Caco-2 (cell line): ENCODE measurements at regions not wholly inside any gene's neighbourhood (a gene's known extent, or its start where the extent isn't known, plus 50 kb on each side); places are given as distances from the start of the nearest gene placed in this dataset.

Source experiments
- BruUV-seq: library from RNA; stranded (reverse); fragments of 400-500 nt; replicated peaks from 2 replicates; lab custom pipeline; 2021; lab: Mats Ljungman, UMichigan
- CTCF ChIA-PET: fragments of 300-600 bp; sonication (Branson Sonifier 250); formaldehyde crosslinking; loops from one replicate; lab custom pipeline; 2022; ENCODE audit warnings: antibody characterized with exemption; lab: Charles Lee
- POLR2A ChIA-PET: fragments of 300-600 bp; sonication (Branson Sonifier 250); formaldehyde crosslinking; loops from one replicate; lab custom pipeline; 2022; ENCODE audit warnings: antibody characterized with exemption; lab: Charles Lee
- DNase-seq, 2 experiments: peaks; one replicate each; pipeline versions ENCODE4 v3.0.0 to v3.0.0-alpha.2; 2020 to 2022
- H3K27me3 ChIP-seq: replicated peaks from 2 replicates; pipeline ENCODE4 v1.6.0; 2011; ENCODE audit warnings: low read length; ENCODE audit not compliant: control insufficient read depth, insufficient read depth
- H3K36me3 ChIP-seq: 2 replicates; pipeline ENCODE4 v1.5.1; 2011; ENCODE audit warnings: low read length; ENCODE audit not compliant: control insufficient read depth, insufficient read depth
- H3K4me1 ChIP-seq: fragments of 250-450 bp; sonication (Bioruptor Pico); 2 replicates; pipeline ENCODE4 v1.5.1; 2020; ENCODE audit warnings: mild to moderate bottlenecking
- H3K4me3 ChIP-seq: 2 replicates; pipeline ENCODE4 v1.5.1; 2011; ENCODE audit warnings: low read depth, mild to moderate bottlenecking, control low read depth, low read length
- H3K9me3 ChIP-seq: fragments of 250-450 bp; sonication (Bioruptor Pico); 2 replicates; pipeline ENCODE4 v1.5.1; 2020; ENCODE audit warnings: mild to moderate bottlenecking, moderate library complexity
- H3K27ac Mint-ChIP-seq: one replicate; pipeline ENCODE4 v1.8.0; 2022; ENCODE audit warnings: mixed read lengths; ENCODE audit not compliant: unreplicated experiment
- H3K27me3 Mint-ChIP-seq: one replicate; pipeline ENCODE4 v1.8.0; 2022; ENCODE audit warnings: mixed read lengths; ENCODE audit not compliant: insufficient read depth, unreplicated experiment
- H3K36me3 Mint-ChIP-seq: one replicate; pipeline ENCODE4 v1.8.0; 2022; ENCODE audit warnings: mild to moderate bottlenecking, mixed read lengths; ENCODE audit not compliant: insufficient read depth, unreplicated experiment
- H3K4me1 Mint-ChIP-seq: one replicate; pipeline ENCODE4 v1.8.0; 2022; ENCODE audit warnings: low read depth, mixed read lengths; ENCODE audit not compliant: unreplicated experiment
- H3K4me3 Mint-ChIP-seq: one replicate; pipeline ENCODE4 v1.8.0; 2022; ENCODE audit warnings: mild to moderate bottlenecking, moderate library complexity, mixed read lengths; ENCODE audit not compliant: unreplicated experiment
- H3K9me3 Mint-ChIP-seq: one replicate; pipeline ENCODE4 v1.8.0; 2022; ENCODE audit warnings: mixed read lengths; ENCODE audit not compliant: unreplicated experiment
- CTCF ChIP-seq, 2 experiments: fragments of 200-600 bp in 1 of 2; IDR thresholded peaks; 1 replicate in 1 of 2; 2 replicates in 1 of 2; pipeline versions ENCODE4 v1.5.1 to v1.8.0; 2011 to 2022; ENCODE audit warnings: antibody characterized with exemption in 1 of 2, control low read depth in 1 of 2, inconsistent platforms in 1 of 2, low read depth in 1 of 2, low read length in 1 of 2, mild to moderate bottlenecking in 1 of 2, moderate library complexity in 1 of 2; ENCODE audit not compliant: insufficient read depth in 1 of 2, severe bottlenecking in 1 of 2, unreplicated experiment in 1 of 2
- intact Hi-C: fragments of 100-400 bp; cut with micrococcal nuclease; formaldehyde crosslinking; loops from one replicate; pipeline ENCODE4 v1.10.0; 2022; ENCODE audit not compliant: unreplicated experiment

- H3K4me3 Mint-ChIP-seq, result no peak overlapping the region
- CTCF ChIA-PET, result no interaction called here
- POLR2A ChIA-PET, result no interaction called here
- no peaks in the 10 kb centered on the region for H3K9me3 Mint-ChIP-seq
- H3K4me1 Mint-ChIP-seq, result no peaks in the 10 kb centered on the region
- no peak for DNase-seq
- intact Hi-C loops, result no loop called here
- no peak overlapping the region for H3K4me3 ChIP-seq
- H3K4me1 ChIP-seq, result no peaks in the 10 kb centered on the region
- no peaks in the 10 kb centered on the region for H3K36me3 Mint-ChIP-seq
- no peaks in the 10 kb centered on the region for H3K27me3 ChIP-seq
- BruUV-seq, result no TSS peak
- H3K27ac Mint-ChIP-seq, result no peak overlapping the region
- no peaks in the 10 kb centered on the region for H3K9me3 ChIP-seq
- H3K27me3 Mint-ChIP-seq, result no peaks in the 10 kb centered on the region
- no peak for TF ChIP-seq CTCF (IDR thresholded peaks at IDR 0.05; ENCODE audit: insufficient read depth in 1 of 2, low read depth in 1 of 2, low read length in 1 of 2, severe bottlenecking in 1 of 2, unreplicated experiment in 1 of 2)
- no peaks in the 10 kb centered on the region for H3K36me3 ChIP-seq
These were observed 51.2 kb downstream of the OR13H1 start for GRCh38 chrX:131595120-131595519.

GRCh38 chrX:131607792-131608369 is 64.0 kb downstream of the OR13H1 start:
- Histone ChIP-seq H3K4me1 (no peaks in the 10 kb centered on the region), H3K4me3 (no peak overlapping the region), H3K27me3 (no peaks in the 10 kb centered on the region), H3K9me3 (no peaks in the 10 kb centered on the region), H3K36me3 (no peaks in the 10 kb centered on the region)
- POLR2A ChIA-PET, result no interaction called here
- CTCF ChIA-PET, result no interaction called here
- Mint-ChIP-seq H3K9me3 (no peaks in the 10 kb centered on the region), H3K4me1 (no peaks in the 10 kb centered on the region), H3K27me3 (peaks cover 7% of the 10 kb centered on the region), H3K27ac (no peak overlapping the region), H3K4me3 (no peak overlapping the region), H3K36me3 (no peaks in the 10 kb centered on the region)
- intact Hi-C loops, result no loop called here
- DNase-seq, result no peak
- BruUV-seq, result no TSS peak
- TF ChIP-seq CTCF (IDR thresholded peaks at IDR 0.05; ENCODE audit: insufficient read depth in 1 of 2, low read depth in 1 of 2, low read length in 1 of 2, severe bottlenecking in 1 of 2, unreplicated experiment in 1 of 2), result no peak

- no TSS peak for BruUV-seq
- no peaks in the 10 kb centered on the region for H3K4me1 Mint-ChIP-seq
- no peaks in the 10 kb centered on the region for H3K9me3 Mint-ChIP-seq
- TF ChIP-seq CTCF (IDR thresholded peaks at IDR 0.05; ENCODE audit: insufficient read depth in 1 of 2, low read depth in 1 of 2, low read length in 1 of 2, severe bottlenecking in 1 of 2, unreplicated experiment in 1 of 2), result no peak
- H3K4me3 ChIP-seq, result no peak overlapping the region
- ChIA-PET POLR2A (no interaction called here), CTCF (no interaction called here)
- no peaks in the 10 kb centered on the region for H3K4me1 ChIP-seq
- no peaks in the 10 kb centered on the region for H3K9me3 ChIP-seq
- H3K27me3 ChIP-seq, result no peaks in the 10 kb centered on the region
- intact Hi-C loops, result no loop called here
- no peak for DNase-seq
- no peaks in the 10 kb centered on the region for H3K36me3 ChIP-seq
- H3K36me3 Mint-ChIP-seq, result no peaks in the 10 kb centered on the region
- peaks cover 7% of the 10 kb centered on the region for H3K27me3 Mint-ChIP-seq
- no peak overlapping the region for H3K4me3 Mint-ChIP-seq
- no peak overlapping the region for H3K27ac Mint-ChIP-seq
These were observed 65.6 kb downstream of the OR13H1 start for GRCh38 chrX:131609480-131609879.
